ENCODE measurements at regions not wholly inside any gene's neighbourhood (a gene's known extent, or its start where the extent isn't known, plus 50 kb on each side); places are given as distances from the start of the nearest gene placed in this dataset.

GRCh38 chr13:65746406-65746921 lies 1483.7 kb downstream of the PCDH9 start:
- TF ChIP-seq EZH2 (IDR thresholded peaks at IDR 0.05; ENCODE audit: borderline replicate concordance, low read depth, low read length, severe bottlenecking) (no peak), MAX (IDR thresholded peaks at IDR 0.05; ENCODE audit: insufficient read depth, insufficient read length) (no peak), CTCF (IDR thresholded peaks at IDR 0.05; ENCODE audit: extremely low read depth in 1 of 2, insufficient read depth in 1 of 2, low read depth in 1 of 2, low read length in 2 of 2) (no peak), POLR2AphosphoS5 (IDR thresholded peaks at IDR 0.05; ENCODE audit: insufficient read depth, low read depth, low read length) (no peak), POLR2A (IDR thresholded peaks at IDR 0.05; ENCODE audit: low read depth, low read length) (no peak), FOS (IDR thresholded peaks at IDR 0.05; ENCODE audit: borderline replicate concordance, insufficient read depth, low read length) (no peak)

All from endothelial cell of umbilical vein (primary cell).